SJCRH30 (cell line): ENCODE measurements at regions not wholly inside any gene's neighbourhood (a gene's known extent, or its start where the extent isn't known, plus 50 kb on each side); places are given as distances from the start of the nearest gene placed in this dataset.

ENCODE experiments used
- DNase-seq, 2 experiments: peaks; one replicate each; pipeline ENCODE4 v3.0.0-alpha.2; 2015 to 2020
- H3K27ac ChIP-seq: fragments of 250-450 bp; sonication (Bioruptor Pico); 2 replicates; pipeline ENCODE4 v1.5.1; 2020; ENCODE audit warnings: mild to moderate bottlenecking, moderate library complexity
- H3K27me3 ChIP-seq: fragments of 250-450 bp; sonication (Bioruptor Pico); 2 replicates; pipeline ENCODE4 v1.5.1; 2020; ENCODE audit warnings: mild to moderate bottlenecking, moderate library complexity
- H3K36me3 ChIP-seq: fragments of 250-450 bp; sonication (Bioruptor Pico); 2 replicates; pipeline ENCODE4 v1.5.1; 2020; ENCODE audit warnings: mild to moderate bottlenecking, moderate library complexity
- H3K4me1 ChIP-seq: fragments of 250-450 bp; sonication (Bioruptor Pico); 2 replicates; pipeline ENCODE4 v1.5.1; 2020; ENCODE audit warnings: mild to moderate bottlenecking, moderate library complexity
- H3K4me3 ChIP-seq: fragments of 250-450 bp; sonication (Bioruptor Pico); 2 replicates; pipeline ENCODE4 v1.5.1; 2020; ENCODE audit warnings: mild to moderate bottlenecking, moderate library complexity
- H3K9me3 ChIP-seq: fragments of 250-450 bp; sonication (Bioruptor Pico); replicated peaks from 2 replicates; pipeline ENCODE4 v1.5.1; 2020; ENCODE audit warnings: mild to moderate bottlenecking, moderate library complexity

DNA sequence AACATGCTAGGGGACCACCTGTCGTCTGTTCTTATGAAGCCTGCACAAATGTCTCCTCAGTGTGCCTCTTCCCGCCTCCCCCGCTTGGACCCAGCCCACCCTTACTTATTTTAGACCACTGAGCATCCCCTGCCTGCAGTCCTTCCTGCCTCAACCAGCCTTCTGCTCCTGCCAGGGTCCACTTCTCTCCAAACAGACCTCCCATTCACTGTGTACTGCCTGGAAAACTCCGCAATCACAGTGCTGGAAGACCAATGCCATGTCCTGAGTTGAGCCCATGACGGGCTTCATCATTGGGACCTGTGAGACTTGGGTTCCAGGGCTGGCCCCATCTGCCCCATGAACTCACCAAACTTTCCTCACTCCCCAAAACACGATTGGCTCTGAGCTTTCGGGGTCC lies 309.4 kb downstream of the IRX1 start:
- Histone ChIP-seq H3K4me3 (no peak overlapping the region), H3K27me3 (no peaks in the 10 kb centered on the region), H3K4me1 (no peaks in the 10 kb centered on the region), H3K36me3 (no peaks in the 10 kb centered on the region), H3K9me3 (no peaks in the 10 kb centered on the region), H3K27ac (no peak overlapping the region)
- no peak for DNase-seq

DNA sequence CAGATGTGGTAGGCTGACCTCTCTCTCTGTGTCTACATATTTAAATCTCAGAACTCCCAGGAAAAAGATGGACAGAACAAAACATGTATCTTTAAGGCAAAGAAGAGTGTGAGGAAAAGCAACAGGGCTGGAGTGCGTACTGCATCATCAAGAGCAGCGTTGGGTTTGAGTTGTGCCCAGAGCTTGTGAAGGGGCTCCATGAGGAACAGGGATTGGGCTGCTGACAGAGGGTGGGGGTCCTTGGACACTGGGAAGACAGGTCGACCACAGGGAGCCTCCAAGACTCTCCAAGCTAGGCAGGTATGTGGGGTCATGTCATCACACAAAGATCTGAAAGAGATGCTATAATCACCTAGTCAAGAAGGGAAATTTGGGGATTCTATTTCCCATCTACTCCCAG lies 309.9 kb downstream of the IRX1 start:
- DNase-seq: no peak
- Histone ChIP-seq H3K4me3 (no peak overlapping the region), H3K27me3 (no peaks in the 10 kb centered on the region), H3K9me3 (no peaks in the 10 kb centered on the region), H3K36me3 (no peaks in the 10 kb centered on the region), H3K4me1 (no peaks in the 10 kb centered on the region), H3K27ac (no peak overlapping the region)

DNA sequence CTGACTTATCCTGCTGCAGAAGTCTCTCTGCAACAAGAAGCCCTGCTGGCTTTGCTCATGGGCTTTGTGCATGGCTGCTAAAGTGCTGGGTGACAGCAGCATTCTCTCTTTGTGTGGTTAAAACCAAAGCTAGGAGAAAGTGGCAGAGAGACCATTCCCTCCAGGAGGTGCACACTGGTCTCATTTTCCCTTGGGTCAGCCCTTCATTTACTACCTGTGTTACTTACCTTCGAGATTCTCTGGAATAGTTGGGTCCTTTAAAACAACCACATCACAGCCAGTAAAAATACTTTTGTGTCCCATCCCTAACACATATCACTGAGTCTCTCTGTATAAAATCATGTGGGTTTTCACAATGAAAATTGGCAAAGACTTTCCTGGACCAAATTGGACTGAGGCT lies 315.5 kb downstream of the IRX1 start:
- no peaks in the 10 kb centered on the region for H3K36me3 ChIP-seq
- DNase-seq: no peak
- H3K4me3 ChIP-seq: no peak overlapping the region
- H3K27me3 ChIP-seq: no peaks in the 10 kb centered on the region
- no peaks in the 10 kb centered on the region for H3K9me3 ChIP-seq
- no peak overlapping the region for H3K27ac ChIP-seq
- H3K4me1 ChIP-seq: no peaks in the 10 kb centered on the region

DNA sequence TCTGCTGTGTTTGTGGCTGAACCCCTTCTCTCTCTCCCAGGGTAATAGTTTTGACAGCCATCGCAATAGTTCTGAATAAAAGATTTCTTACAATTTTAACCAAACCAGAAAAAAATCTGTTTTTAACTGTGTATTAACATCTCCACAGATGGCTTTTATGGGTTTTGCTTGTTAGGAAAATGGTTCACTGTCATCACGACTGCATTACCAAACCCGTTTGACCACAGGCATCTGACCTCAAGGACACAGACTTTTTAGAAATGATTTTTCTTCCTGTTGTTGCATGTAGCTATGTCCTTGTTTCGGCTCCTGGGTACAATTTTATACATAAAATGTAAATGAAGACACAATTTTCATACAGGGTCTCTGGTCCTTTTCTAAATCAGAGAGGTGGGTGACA lies 316.1 kb downstream of the IRX1 start:
- no peak for DNase-seq
- H3K36me3 ChIP-seq: no peaks in the 10 kb centered on the region
- H3K9me3 ChIP-seq: no peaks in the 10 kb centered on the region
- no peaks in the 10 kb centered on the region for H3K4me1 ChIP-seq
- H3K27ac ChIP-seq: no peak overlapping the region
- no peak overlapping the region for H3K4me3 ChIP-seq
- no peaks in the 10 kb centered on the region for H3K27me3 ChIP-seq

DNA sequence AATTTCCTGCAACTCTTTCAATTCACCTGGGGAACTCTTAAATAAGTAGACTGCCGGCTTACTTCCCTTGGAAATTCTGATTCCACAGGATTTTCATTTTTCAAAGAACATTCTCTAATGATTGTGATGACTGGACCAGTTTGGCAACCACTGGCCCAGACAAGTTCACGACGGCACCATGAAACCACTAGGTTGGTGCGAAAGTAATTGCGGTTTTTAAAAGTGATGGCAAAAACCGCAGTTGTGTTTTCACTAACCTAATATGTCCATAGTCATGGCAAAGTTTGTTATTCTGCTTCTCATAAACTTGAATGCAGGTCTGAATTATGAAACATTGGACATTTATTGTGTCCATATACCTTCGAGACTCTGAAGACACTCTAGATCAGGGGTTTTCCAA lies 317.2 kb downstream of the IRX1 start:
- Histone ChIP-seq H3K27ac (no peak overlapping the region), H3K27me3 (no peaks in the 10 kb centered on the region), H3K4me1 (no peaks in the 10 kb centered on the region), H3K36me3 (no peaks in the 10 kb centered on the region), H3K4me3 (no peak overlapping the region), H3K9me3 (no peaks in the 10 kb centered on the region)
- DNase-seq: no peak

DNA sequence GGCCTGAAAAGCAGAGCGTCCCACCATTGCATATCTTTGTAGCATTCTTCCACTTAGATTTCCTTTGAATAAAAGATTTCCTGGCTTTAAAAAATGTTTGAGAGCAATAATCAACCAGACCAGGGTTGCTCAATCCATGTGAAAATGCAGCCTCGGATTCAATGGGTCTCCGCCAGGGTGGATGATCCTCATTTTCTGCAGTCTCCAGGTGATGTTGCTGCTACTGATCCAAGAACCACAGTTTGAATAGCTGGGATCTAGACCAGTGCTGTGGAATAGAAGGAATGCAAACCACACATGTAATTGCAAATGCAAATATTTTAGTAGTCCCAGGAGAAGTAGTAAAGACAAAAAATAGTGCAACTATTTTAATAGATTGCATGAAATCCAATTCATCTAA lies 317.6 kb downstream of the IRX1 start:
- Histone ChIP-seq H3K9me3 (no peaks in the 10 kb centered on the region), H3K27ac (no peak overlapping the region), H3K4me3 (no peak overlapping the region), H3K27me3 (no peaks in the 10 kb centered on the region), H3K4me1 (no peaks in the 10 kb centered on the region), H3K36me3 (no peaks in the 10 kb centered on the region)
- DNase-seq: no peak

DNA sequence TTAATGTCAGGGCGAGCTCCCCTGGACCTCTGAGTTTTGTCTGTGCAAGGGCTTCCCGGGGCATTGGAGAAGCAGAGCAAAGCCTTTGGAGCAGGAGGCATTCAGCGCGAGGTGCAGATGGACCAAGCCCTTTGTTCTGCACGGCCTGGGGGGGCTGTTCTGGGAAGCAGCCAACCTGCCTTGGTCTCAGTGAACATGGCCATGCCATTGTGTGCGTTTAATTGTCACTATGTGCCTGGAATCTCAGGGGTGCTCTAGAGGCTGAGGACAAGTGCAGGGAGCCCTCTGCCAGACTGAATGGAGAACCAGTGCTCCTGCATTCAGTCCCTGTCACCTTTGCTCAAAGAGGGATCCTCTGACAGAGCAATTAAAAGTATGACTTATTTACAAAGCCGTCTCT lies 329.4 kb downstream of the IRX1 start:
- no peaks in the 10 kb centered on the region for H3K9me3 ChIP-seq
- no peaks in the 10 kb centered on the region for H3K27me3 ChIP-seq
- H3K36me3 ChIP-seq: no peaks in the 10 kb centered on the region
- no peak for DNase-seq
- H3K27ac ChIP-seq: no peak overlapping the region
- H3K4me1 ChIP-seq: no peaks in the 10 kb centered on the region
- H3K4me3 ChIP-seq: no peak overlapping the region

DNA sequence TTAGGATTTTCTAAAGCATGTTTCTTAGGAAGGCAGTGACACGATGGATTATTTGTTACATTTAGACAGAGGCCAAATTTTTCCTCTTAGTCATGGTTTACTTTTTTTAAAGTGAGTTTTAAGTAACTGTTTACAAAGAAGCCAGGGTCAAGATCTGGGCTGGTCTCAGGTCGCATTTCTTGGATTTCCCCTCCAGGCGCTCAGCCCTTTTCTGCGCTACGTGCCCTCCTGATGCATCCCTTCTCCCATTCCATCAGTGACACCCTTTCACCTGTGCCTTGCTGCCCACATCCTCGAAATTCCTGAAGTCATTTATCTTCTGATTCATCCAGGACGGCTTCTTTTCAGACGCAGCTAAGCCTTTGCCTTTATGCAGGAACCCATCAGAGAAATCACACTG lies 330.3 kb downstream of the IRX1 start:
- no peaks in the 10 kb centered on the region for H3K27me3 ChIP-seq
- no peak overlapping the region for H3K4me3 ChIP-seq
- no peaks in the 10 kb centered on the region for H3K9me3 ChIP-seq
- H3K4me1 ChIP-seq: no peaks in the 10 kb centered on the region
- H3K27ac ChIP-seq: no peak overlapping the region
- DNase-seq: no peak
- H3K36me3 ChIP-seq: no peaks in the 10 kb centered on the region

DNA sequence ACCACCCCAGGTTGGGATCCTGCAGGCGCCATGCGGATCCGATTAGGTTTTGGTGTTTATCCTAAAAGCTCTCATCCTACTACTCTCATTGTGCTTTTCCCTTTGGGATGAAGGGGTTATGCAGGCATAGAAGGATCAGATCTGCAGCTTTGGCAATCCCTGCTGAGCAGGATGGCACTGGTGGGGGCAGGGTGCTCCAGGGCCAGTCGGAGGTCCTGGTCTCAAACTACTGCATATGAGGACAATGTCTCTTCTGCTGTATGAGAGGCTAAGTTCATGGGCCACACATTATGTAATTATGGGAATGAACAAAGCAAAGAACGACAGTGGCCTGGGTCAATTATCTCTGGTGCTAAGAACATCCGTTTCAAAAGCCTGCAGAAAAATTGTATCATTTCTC lies 334.2 kb downstream of the IRX1 start:
- Histone ChIP-seq H3K36me3 (no peaks in the 10 kb centered on the region), H3K27ac (no peak overlapping the region), H3K9me3 (no peaks in the 10 kb centered on the region), H3K4me1 (no peaks in the 10 kb centered on the region), H3K4me3 (no peak overlapping the region), H3K27me3 (no peaks in the 10 kb centered on the region)
- DNase-seq: no peak

DNA sequence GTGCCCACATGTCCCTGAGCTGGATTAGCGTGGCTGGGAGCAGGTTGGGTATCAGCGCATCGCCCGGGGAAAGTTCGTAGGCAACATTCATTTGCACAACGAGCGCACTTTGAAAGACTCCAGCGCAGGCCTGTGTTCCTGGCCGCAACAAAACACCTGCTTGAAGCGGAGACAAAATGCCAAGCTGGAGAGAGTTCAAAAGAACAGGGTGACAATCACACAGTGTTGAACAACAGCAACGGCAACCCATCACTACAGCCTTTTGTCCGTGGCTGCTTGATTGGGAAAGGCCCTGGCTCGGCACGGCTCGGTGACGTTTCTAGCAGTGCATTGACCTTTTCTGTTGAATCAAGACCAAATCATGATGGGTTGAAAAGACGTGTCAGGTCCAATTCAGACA lies 336.3 kb downstream of the IRX1 start:
- no peak overlapping the region for H3K27ac ChIP-seq
- no peaks in the 10 kb centered on the region for H3K27me3 ChIP-seq
- DNase-seq: no peak
- no peaks in the 10 kb centered on the region for H3K36me3 ChIP-seq
- no peak overlapping the region for H3K4me3 ChIP-seq
- no peaks in the 10 kb centered on the region for H3K9me3 ChIP-seq
- no peaks in the 10 kb centered on the region for H3K4me1 ChIP-seq

DNA sequence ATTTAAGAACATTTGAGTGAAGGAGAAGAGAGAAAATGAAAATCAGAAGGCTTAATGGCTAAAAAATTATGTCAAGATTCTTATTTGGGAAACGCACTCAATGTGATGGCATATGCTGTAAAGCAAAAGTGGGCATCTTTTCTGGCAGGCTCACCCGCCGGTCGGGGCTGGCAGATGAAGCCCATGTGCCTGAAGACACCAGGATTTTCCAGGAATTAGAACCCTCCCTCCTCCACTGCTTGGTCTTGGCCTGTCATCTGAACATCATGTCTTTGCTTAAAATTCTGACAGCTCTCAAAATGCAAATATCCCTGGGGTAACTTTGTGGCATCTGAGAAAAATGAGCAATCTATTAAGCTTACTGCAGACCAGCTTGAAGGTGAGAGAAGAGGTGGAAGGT lies 337.9 kb downstream of the IRX1 start:
- no peaks in the 10 kb centered on the region for H3K9me3 ChIP-seq
- no peak for DNase-seq
- no peak overlapping the region for H3K27ac ChIP-seq
- no peaks in the 10 kb centered on the region for H3K27me3 ChIP-seq
- H3K36me3 ChIP-seq: no peaks in the 10 kb centered on the region
- H3K4me1 ChIP-seq: no peaks in the 10 kb centered on the region
- H3K4me3 ChIP-seq: no peak overlapping the region

DNA sequence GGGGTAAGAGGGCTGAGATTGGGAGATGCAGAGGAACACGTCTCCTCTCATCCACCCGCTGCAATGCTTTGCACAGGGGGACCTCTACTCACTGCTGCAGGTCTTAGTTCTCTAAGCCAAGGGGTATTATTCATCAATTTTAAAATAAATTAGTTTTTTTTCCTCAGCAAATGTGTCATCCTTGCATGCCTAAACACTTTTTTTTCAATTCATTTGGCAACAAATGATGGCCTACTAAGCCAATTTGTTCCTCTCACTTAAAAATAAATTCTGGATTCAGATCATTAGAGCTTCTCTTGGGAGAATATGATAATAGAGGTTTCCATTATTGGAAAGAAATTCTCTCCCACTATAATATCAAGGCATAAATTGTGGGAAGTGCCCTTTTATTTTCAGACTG lies 338.3 kb downstream of the IRX1 start:
- Histone ChIP-seq H3K27me3 (no peaks in the 10 kb centered on the region), H3K36me3 (no peaks in the 10 kb centered on the region), H3K4me3 (no peak overlapping the region), H3K4me1 (no peaks in the 10 kb centered on the region), H3K27ac (no peak overlapping the region), H3K9me3 (no peaks in the 10 kb centered on the region)
- DNase-seq: no peak

DNA sequence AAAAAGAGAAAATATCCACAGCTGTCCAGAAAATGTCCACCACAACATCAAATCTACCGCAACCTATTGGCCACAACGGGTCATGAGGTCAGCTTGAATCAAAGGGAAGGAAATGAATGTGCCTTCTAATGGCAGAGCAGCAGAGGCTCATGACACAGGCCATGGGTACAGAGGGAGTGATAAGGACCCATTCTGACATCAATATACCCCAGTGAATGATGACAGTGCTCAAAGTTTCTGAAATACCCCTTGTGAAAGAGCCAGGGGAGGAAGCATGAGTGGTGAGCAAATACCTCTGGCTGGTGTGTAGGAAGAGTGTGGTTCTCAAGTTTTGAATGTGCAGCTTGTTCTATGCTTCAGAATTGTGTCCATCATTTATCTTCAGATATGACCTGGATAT lies 348.2 kb downstream of the IRX1 start:
- Histone ChIP-seq H3K27me3 (no peaks in the 10 kb centered on the region), H3K4me3 (no peak overlapping the region), H3K36me3 (no peaks in the 10 kb centered on the region), H3K4me1 (no peaks in the 10 kb centered on the region), H3K9me3 (no peaks in the 10 kb centered on the region), H3K27ac (no peak overlapping the region)
- DNase-seq: no peak

DNA sequence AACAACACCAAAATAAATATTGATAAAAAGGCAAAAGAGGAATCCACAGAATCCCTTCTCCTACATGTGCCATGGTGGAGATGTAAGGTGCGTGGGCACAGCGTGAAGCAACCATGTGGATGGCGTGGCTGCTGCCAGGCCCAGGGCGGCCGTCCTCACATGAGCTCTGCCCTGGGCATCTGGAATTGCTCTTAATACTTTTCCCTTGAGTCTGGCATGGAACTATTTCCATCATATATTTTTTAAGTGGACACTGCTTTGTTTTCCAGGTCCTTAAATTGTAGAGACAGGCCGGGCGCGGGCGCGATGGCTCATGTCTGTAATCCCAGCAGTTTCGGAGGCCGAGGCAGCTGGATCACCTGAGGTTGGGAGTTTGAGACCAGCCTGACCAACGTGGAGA lies 349.3 kb downstream of the IRX1 start:
- H3K4me3 ChIP-seq: no peak overlapping the region
- no peak overlapping the region for H3K27ac ChIP-seq
- H3K4me1 ChIP-seq: no peaks in the 10 kb centered on the region
- H3K36me3 ChIP-seq: no peaks in the 10 kb centered on the region
- no peaks in the 10 kb centered on the region for H3K27me3 ChIP-seq
- DNase-seq: no peak
- H3K9me3 ChIP-seq: no peaks in the 10 kb centered on the region

DNA sequence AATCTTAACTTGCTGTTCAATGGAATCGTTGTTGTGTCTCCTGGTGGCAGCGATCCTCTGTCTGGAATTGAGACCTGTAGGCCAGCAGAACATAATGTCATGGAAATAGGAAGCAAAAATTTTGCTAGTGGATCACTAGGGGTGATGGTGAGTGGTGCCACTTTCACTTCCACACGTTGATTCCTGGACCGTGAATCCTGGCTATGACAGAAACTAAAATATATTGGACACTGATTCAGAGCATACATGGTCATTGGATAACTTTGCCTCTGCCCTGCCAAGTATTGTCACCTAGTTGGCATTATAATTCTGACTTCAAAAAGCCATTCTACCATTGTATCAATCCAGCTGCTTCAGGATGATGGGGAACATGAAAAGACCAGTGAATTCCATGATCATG lies 353.2 kb downstream of the IRX1 start:
- no peaks in the 10 kb centered on the region for H3K9me3 ChIP-seq
- no peak for DNase-seq
- no peaks in the 10 kb centered on the region for H3K27me3 ChIP-seq
- no peaks in the 10 kb centered on the region for H3K4me1 ChIP-seq
- H3K36me3 ChIP-seq: no peaks in the 10 kb centered on the region
- no peak overlapping the region for H3K27ac ChIP-seq
- H3K4me3 ChIP-seq: no peak overlapping the region

DNA sequence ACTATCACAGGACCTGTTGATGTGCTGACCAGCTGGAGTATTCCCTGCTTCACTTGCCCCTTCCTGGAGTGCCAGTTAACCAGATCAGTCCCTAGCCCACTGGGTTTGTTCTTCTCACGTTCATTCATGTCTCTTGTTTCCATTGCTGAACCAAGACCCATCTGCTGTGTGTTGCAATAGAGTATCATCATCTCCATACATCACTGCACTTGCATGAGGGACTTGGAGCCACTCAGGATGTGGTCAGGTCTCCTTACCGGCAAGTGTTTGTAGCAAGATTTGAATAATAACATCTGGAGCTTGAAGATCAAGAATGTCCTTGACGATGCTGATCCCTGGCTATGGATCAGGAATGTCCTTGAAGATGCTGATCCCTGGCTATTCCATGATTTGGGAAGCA lies 358.6 kb downstream of the IRX1 start:
- Histone ChIP-seq H3K27ac (no peak overlapping the region), H3K27me3 (no peaks in the 10 kb centered on the region), H3K9me3 (no peaks in the 10 kb centered on the region), H3K36me3 (no peaks in the 10 kb centered on the region), H3K4me3 (no peak overlapping the region), H3K4me1 (no peaks in the 10 kb centered on the region)
- no peak for DNase-seq

DNA sequence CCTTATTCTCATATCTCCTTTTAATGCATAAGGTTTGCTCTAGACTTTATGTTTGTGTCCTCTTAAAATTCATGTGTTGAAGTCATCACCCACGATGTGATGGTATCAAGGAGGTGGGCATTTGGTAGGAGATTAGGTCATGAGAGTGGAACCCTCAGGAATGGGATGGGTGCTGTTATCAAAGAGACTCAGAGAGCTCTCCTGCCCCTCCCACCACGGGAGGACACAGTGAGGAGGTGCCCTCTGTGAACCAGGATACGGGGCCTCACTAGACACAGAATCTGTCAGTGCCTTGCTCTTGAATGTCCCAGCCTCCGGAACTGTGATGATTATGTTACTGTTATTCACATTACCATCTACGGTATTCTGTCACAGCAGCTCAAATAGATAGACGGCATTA lies 359.0 kb downstream of the IRX1 start:
- Histone ChIP-seq H3K27me3 (no peaks in the 10 kb centered on the region), H3K9me3 (no peaks in the 10 kb centered on the region), H3K36me3 (no peaks in the 10 kb centered on the region), H3K4me3 (no peak overlapping the region), H3K4me1 (no peaks in the 10 kb centered on the region), H3K27ac (no peak overlapping the region)
- no peak for DNase-seq
